H1 (cell line): ENCODE measurements at regions not wholly inside any gene's neighbourhood (a gene's known extent, or its start where the extent isn't known, plus 50 kb on each side); places are given as distances from the start of the nearest gene placed in this dataset.
"Not testable (repeated sequence)": the region's sequence is repeated elsewhere in the genome, so short reads cannot be mapped to it uniquely, and the experiment has no call there.

Experiments used
- POLR2A ChIP-seq, 2 experiments: IDR thresholded peaks; 1 replicate in 1 of 2; 2 replicates in 1 of 2; pipeline ENCODE4 v1.6.1; 2011; ENCODE audit warnings: low read depth in 2 of 2, low read length in 2 of 2, mild to moderate bottlenecking in 2 of 2; ENCODE audit errors: control extremely low read depth in 1 of 2
- TF ChIP-seq, protein P1 (sequence below), 3 experiments: IDR thresholded peaks; 1 replicate in 2 of 3; 2 replicates in 1 of 3; pipeline versions ENCODE4 v1.5.1 to v1.6.1; 2011; ENCODE audit warnings: low read length in 3 of 3, mild to moderate bottlenecking in 3 of 3, inconsistent platforms in 2 of 3, low read depth in 1 of 3, moderate library complexity in 1 of 3; ENCODE audit not compliant: insufficient read depth in 1 of 3; ENCODE audit errors: control extremely low read depth in 1 of 3

DNA sequence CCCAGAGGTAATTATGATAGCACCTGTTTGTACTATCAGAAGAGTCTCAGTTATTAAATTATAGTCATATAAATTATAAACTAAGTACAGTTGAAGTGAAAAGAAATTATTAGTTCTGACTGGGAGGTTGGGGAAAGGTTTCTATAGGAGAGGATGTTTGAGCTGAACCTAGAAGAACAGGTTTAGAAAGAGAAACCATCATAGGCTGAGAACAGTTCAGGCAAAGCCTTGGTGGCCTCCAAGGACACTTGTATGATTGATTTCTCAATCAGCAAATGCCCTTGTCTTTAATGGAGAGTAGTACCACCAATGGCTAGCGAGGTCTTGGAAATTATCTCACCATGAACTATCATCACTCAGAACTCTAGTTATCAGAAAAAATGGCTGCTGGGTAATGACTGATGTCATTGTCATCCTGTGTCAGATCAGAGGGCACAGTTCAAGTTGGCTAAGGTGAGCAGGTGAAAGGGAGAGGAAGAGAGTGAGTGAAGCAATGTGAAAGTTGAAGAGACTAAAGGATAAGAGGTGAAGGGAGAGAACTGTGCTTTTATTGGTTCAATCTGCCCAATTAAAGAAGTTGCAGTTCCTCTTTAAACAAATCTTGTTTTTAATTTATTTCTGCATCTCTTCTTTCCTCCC lies 105.8 kb upstream of the NBPF8 start:
- TF ChIP-seq POLR2A (IDR thresholded peaks at IDR 0.05; ENCODE audit: control extremely low read depth in 1 of 2, low read depth in 2 of 2, low read length in 2 of 2): not testable (repeated sequence)
- TF ChIP-seq, protein P1, sequence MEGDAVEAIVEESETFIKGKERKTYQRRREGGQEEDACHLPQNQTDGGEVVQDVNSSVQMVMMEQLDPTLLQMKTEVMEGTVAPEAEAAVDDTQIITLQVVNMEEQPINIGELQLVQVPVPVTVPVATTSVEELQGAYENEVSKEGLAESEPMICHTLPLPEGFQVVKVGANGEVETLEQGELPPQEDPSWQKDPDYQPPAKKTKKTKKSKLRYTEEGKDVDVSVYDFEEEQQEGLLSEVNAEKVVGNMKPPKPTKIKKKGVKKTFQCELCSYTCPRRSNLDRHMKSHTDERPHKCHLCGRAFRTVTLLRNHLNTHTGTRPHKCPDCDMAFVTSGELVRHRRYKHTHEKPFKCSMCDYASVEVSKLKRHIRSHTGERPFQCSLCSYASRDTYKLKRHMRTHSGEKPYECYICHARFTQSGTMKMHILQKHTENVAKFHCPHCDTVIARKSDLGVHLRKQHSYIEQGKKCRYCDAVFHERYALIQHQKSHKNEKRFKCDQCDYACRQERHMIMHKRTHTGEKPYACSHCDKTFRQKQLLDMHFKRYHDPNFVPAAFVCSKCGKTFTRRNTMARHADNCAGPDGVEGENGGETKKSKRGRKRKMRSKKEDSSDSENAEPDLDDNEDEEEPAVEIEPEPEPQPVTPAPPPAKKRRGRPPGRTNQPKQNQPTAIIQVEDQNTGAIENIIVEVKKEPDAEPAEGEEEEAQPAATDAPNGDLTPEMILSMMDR (IDR thresholded peaks at IDR 0.05; ENCODE audit: control extremely low read depth in 1 of 3, insufficient read depth in 1 of 3, low read depth in 1 of 3, low read length in 3 of 3): not testable (repeated sequence)
